CD4-positive, alpha-beta T cell treated with Interleukin-15 for 4 hours (primary cell): ENCODE measurements at regions not wholly inside any gene's neighbourhood (a gene's known extent, or its start where the extent isn't known, plus 50 kb on each side); places are given as distances from the start of the nearest gene placed in this dataset.

Source experiments
- DNase-seq: peaks from one replicate; pipeline ENCODE4 v3.0.0-alpha.2; 2020; ENCODE audit warnings: low spot score

- no peak for DNase-seq
Observed at GRCh38 chr4:35423104-35423503, 821.2 kb downstream of the ARAP2 start.

GRCh38 chr4:35447474-35447873 lies 796.8 kb downstream of the ARAP2 start:
- DNase-seq: no peak

- no peak for DNase-seq
Observed at GRCh38 chr4:35459045-35459444, 785.3 kb downstream of the ARAP2 start.

GRCh38 chr4:35461931-35462659 lies 782.2 kb downstream of the ARAP2 start:
- DNase-seq: no peak

GRCh38 chr4:35463251-35463952 lies 780.9 kb downstream of the ARAP2 start:
- no peak for DNase-seq

- DNase-seq: no peak
Observed at GRCh38 chr4:35464964-35465528, 779.3 kb downstream of the ARAP2 start.

- no peak for DNase-seq
Observed at GRCh38 chr4:35491093-35491492, 753.2 kb downstream of the ARAP2 start.

- DNase-seq: no peak
Observed at GRCh38 chr4:35493977-35494376, 750.3 kb downstream of the ARAP2 start.

GRCh38 chr4:35494955-35495354 lies 749.4 kb downstream of the ARAP2 start:
- DNase-seq: no peak

- DNase-seq: no peak
Observed at GRCh38 chr4:35500812-35501211, 743.5 kb downstream of the ARAP2 start.

GRCh38 chr4:35503435-35503834 lies 740.9 kb downstream of the ARAP2 start:
- DNase-seq: no peak

GRCh38 chr4:35506161-35506560 lies 738.2 kb downstream of the ARAP2 start:
- no peak for DNase-seq

GRCh38 chr4:35511851-35512250 lies 732.5 kb downstream of the ARAP2 start:
- DNase-seq: no peak

- no peak for DNase-seq
Observed at GRCh38 chr4:35516102-35516501, 728.2 kb downstream of the ARAP2 start.

GRCh38 chr4:35520059-35520458 lies 724.3 kb downstream of the ARAP2 start:
- DNase-seq: no peak

GRCh38 chr4:35521682-35522081 lies 722.6 kb downstream of the ARAP2 start:
- DNase-seq: no peak

- DNase-seq: no peak
Observed at GRCh38 chr4:35525192-35525978, 718.9 kb downstream of the ARAP2 start.

- DNase-seq: no peak
Observed at GRCh38 chr4:35526456-35526855, 717.9 kb downstream of the ARAP2 start.

GRCh38 chr4:35534962-35535361 lies 709.4 kb downstream of the ARAP2 start:
- DNase-seq: no peak

GRCh38 chr4:35538807-35539206 lies 705.5 kb downstream of the ARAP2 start:
- DNase-seq: no peak

GRCh38 chr4:35539404-35540055 lies 704.8 kb downstream of the ARAP2 start:
- DNase-seq: no peak
